Vagina (tissue), 2 donors: ENCODE measurements at regions not wholly inside any gene's neighbourhood (a gene's known extent, or its start where the extent isn't known, plus 50 kb on each side); places are given as distances from the start of the nearest gene placed in this dataset.

Experiments used
- POLR2A ChIP-seq, 2 donors: fragments of 450-650 bp; IDR thresholded peaks; one replicate each; pipeline ENCODE4 v1.6.1; 2017; ENCODE audit warnings: antibody characterized with exemption in 2 of 2, mild to moderate bottlenecking in 2 of 2, moderate library complexity in 2 of 2
- TF ChIP-seq, protein P1 (sequence below), 3 experiments: fragments of 450-650 bp in 2 of 3; fragments of 200-600 bp in 1 of 3; sonication (generic) in 1 of 3; IDR thresholded peaks; one replicate each; pipeline ENCODE4 v1.5.1; 2017 to 2019; ENCODE audit warnings: antibody characterized with exemption in 3 of 3, mild to moderate bottlenecking in 2 of 3, moderate library complexity in 2 of 3

DNA sequence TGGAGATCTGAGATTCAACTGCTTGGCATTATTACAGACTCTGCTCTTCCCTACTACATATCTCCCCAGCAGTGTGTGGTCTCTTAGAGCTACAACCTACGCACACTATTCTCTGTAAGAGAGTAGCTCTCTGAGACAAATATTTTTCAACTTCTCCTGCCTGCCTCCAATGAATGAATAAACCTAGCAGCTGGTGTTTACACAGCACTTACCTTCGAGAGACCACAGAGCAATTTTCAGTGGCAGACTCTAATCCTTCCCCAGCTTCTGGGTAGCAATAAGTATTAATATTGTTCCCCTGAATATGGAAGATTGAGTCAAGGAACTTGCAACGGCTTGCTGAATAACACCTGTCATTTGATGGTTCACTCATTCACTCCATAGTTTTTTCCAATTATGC is 350.9 kb upstream of the SPAG17 start:
- no peak for TF ChIP-seq POLR2A (IDR thresholded peaks at IDR 0.05)
- TF ChIP-seq, protein P1, sequence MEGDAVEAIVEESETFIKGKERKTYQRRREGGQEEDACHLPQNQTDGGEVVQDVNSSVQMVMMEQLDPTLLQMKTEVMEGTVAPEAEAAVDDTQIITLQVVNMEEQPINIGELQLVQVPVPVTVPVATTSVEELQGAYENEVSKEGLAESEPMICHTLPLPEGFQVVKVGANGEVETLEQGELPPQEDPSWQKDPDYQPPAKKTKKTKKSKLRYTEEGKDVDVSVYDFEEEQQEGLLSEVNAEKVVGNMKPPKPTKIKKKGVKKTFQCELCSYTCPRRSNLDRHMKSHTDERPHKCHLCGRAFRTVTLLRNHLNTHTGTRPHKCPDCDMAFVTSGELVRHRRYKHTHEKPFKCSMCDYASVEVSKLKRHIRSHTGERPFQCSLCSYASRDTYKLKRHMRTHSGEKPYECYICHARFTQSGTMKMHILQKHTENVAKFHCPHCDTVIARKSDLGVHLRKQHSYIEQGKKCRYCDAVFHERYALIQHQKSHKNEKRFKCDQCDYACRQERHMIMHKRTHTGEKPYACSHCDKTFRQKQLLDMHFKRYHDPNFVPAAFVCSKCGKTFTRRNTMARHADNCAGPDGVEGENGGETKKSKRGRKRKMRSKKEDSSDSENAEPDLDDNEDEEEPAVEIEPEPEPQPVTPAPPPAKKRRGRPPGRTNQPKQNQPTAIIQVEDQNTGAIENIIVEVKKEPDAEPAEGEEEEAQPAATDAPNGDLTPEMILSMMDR (IDR thresholded peaks at IDR 0.05), result no peak
